22Rv1 (cell line): ENCODE measurements at regions not wholly inside any gene's neighbourhood (a gene's known extent, or its start where the extent isn't known, plus 50 kb on each side); places are given as distances from the start of the nearest gene placed in this dataset.

Experiments used
- CTCF ChIP-seq: fragments of 450-650 bp; IDR thresholded peaks from 2 replicates; pipeline ENCODE4 v1.5.1; 2017; ENCODE audit warnings: mild to moderate bottlenecking
- ZFX ChIP-seq: fragments of 450-650 bp; IDR thresholded peaks from 2 replicates; pipeline ENCODE4 v1.6.1; 2017; ENCODE audit warnings: antibody characterized with exemption, borderline replicate concordance

- TF ChIP-seq CTCF (no peak), ZFX (no peak)
These were observed 140.3 kb downstream of the CDC5L start for GRCh38 chr6:44527583-44528369.
